GM23338 (cell line): ENCODE measurements at regions not wholly inside any gene's neighbourhood (a gene's known extent, or its start where the extent isn't known, plus 50 kb on each side); places are given as distances from the start of the nearest gene placed in this dataset.
"Not testable (repeated sequence)": the region's sequence is repeated elsewhere in the genome, so short reads cannot be mapped to it uniquely, and the experiment has no call there.

Experiments used
- ATAC-seq: fragments of 200-7000 bp; cut with Tn5 transposase; 3 replicates; pipeline ENCODE4 v1.9.1; 2020
- DNase-seq: peaks from one replicate; pipeline ENCODE4 v3.0.0-alpha.2; 2015; ENCODE audit warnings: low spot score
- H2AFZ ChIP-seq: fragments of 200-600 bp; sonication (generic); 2 replicates; pipeline ENCODE4 v1.8.0; 2016; ENCODE audit warnings: antibody characterized with exemption, mild to moderate bottlenecking, moderate library complexity
- H3F3A ChIP-seq: fragments of 200-600 bp; sonication (generic); replicated peaks from 2 replicates; pipeline ENCODE4 v1.8.0; 2017; ENCODE audit warnings: antibody characterized with exemption, mixed run types, low read depth
- H3K27ac ChIP-seq: fragments of 200-600 bp; sonication (generic); 2 replicates; pipeline ENCODE4 v1.6.1; 2016; ENCODE audit warnings: low read depth
- H3K27me3 ChIP-seq: fragments of 200-600 bp; sonication (generic); 2 replicates; pipeline ENCODE4 v1.8.0; 2016; ENCODE audit warnings: mild to moderate bottlenecking, mixed run types, moderate library complexity; ENCODE audit not compliant: insufficient read depth
- H3K36me3 ChIP-seq: fragments of 200-600 bp; sonication (generic); 2 replicates; pipeline ENCODE4 v1.8.0; 2016; ENCODE audit warnings: mild to moderate bottlenecking; ENCODE audit not compliant: insufficient read depth
- H3K4me1 ChIP-seq: fragments of 200-600 bp; sonication (generic); 2 replicates; pipeline ENCODE4 v1.8.0; 2016; ENCODE audit warnings: mild to moderate bottlenecking, moderate library complexity; ENCODE audit not compliant: insufficient read depth
- H3K4me2 ChIP-seq: fragments of 200-600 bp; sonication (generic); 2 replicates; pipeline ENCODE4 v1.7.1; 2017; ENCODE audit warnings: mixed run types
- H3K4me3 ChIP-seq: fragments of 200-600 bp; sonication (generic); 2 replicates; pipeline ENCODE4 v1.6.1; 2016; ENCODE audit warnings: mixed run types
- H3K79me2 ChIP-seq: fragments of 200-600 bp; sonication (generic); replicated peaks from 2 replicates; pipeline ENCODE4 v1.8.0; 2017; ENCODE audit warnings: mild to moderate bottlenecking; ENCODE audit not compliant: insufficient read depth
- H3K9me2 ChIP-seq: fragments of 200-600 bp; sonication (generic); 2 replicates; pipeline ENCODE4 v1.8.0; 2017; ENCODE audit not compliant: insufficient read depth
- H4K20me1 ChIP-seq: fragments of 200-600 bp; sonication (generic); replicated peaks from 2 replicates; pipeline ENCODE4 v1.8.0; 2017; ENCODE audit warnings: mild to moderate bottlenecking; ENCODE audit not compliant: insufficient read depth
- H3K27ac Mint-ChIP-seq: 2 replicates; pipeline ENCODE4 v1.8.0; 2020; ENCODE audit warnings: inconsistent platforms, mild to moderate bottlenecking, moderate library complexity, mixed read lengths
- H3K27me3 Mint-ChIP-seq: 3 replicates; pipeline ENCODE4 v1.8.0; 2022; ENCODE audit warnings: low read depth, mild to moderate bottlenecking, moderate library complexity, mixed read lengths, inconsistent platforms; ENCODE audit not compliant: insufficient read depth, poor library complexity
- H3K36me3 Mint-ChIP-seq: 3 replicates; pipeline ENCODE4 v1.8.0; 2021; ENCODE audit warnings: low read depth, mild to moderate bottlenecking, inconsistent platforms, moderate library complexity, mixed read lengths
- H3K4me1 Mint-ChIP-seq: 3 replicates; pipeline ENCODE4 v1.8.0; 2020; ENCODE audit warnings: mild to moderate bottlenecking, inconsistent platforms, mixed read lengths
- H3K4me3 Mint-ChIP-seq: 3 replicates; pipeline ENCODE4 v1.8.0; 2021; ENCODE audit warnings: moderate library complexity, mild to moderate bottlenecking, inconsistent platforms, mixed read lengths
- H3K9me3 Mint-ChIP-seq: 3 replicates; pipeline ENCODE4 v1.8.0; 2020; ENCODE audit warnings: moderate library complexity, mild to moderate bottlenecking, inconsistent platforms, mixed read lengths
- CREB1 ChIP-seq: fragments of 250-450 bp; sonication (Bioruptor Pico); IDR thresholded peaks from 2 replicates; pipeline ENCODE4 v1.5.0; 2020; ENCODE audit warnings: low read depth, mild to moderate bottlenecking, moderate library complexity
- EZH2 ChIP-seq: fragments of 200-600 bp; sonication (generic); IDR thresholded peaks from one replicate; pipeline ENCODE4 v1.8.0; 2017; ENCODE audit warnings: antibody characterized with exemption, mild to moderate bottlenecking, low read depth; ENCODE audit not compliant: unreplicated experiment
- EZH2phosphoT487 ChIP-seq: fragments of 200-600 bp; sonication (generic); IDR thresholded peaks from one replicate; pipeline ENCODE4 v1.8.1; 2018; ENCODE audit warnings: antibody characterized with exemption; ENCODE audit not compliant: unreplicated experiment
- JUNB ChIP-seq: IDR thresholded peaks from one replicate; pipeline ENCODE4 v1.6.1; 2016; ENCODE audit warnings: antibody characterized with exemption; ENCODE audit not compliant: unreplicated experiment
- NANOG ChIP-seq: IDR thresholded peaks from 2 replicates; pipeline ENCODE4 v1.6.1; 2016; ENCODE audit warnings: antibody characterized with exemption, borderline replicate concordance
- POLR2AphosphoS5 ChIP-seq: IDR thresholded peaks from 2 replicates; pipeline ENCODE4 v1.6.1; 2016; ENCODE audit warnings: antibody characterized with exemption, low read depth
- STAT1 ChIP-seq: IDR thresholded peaks from one replicate; pipeline ENCODE4 v1.6.1; 2016; ENCODE audit warnings: antibody characterized with exemption; ENCODE audit not compliant: unreplicated experiment
- ZNF331 ChIP-seq: fragments of 250-450 bp; sonication (Bioruptor Pico); IDR thresholded peaks from 2 replicates; pipeline ENCODE4 v1.5.0; 2020; ENCODE audit warnings: low read depth, mild to moderate bottlenecking, moderate library complexity
- ZNF462 ChIP-seq: fragments of 250-450 bp; sonication (Bioruptor Pico); IDR thresholded peaks from 2 replicates; pipeline ENCODE4 v1.5.0; 2020; ENCODE audit warnings: mild to moderate bottlenecking, moderate library complexity
- TF ChIP-seq, protein P1 (sequence below): IDR thresholded peaks from 2 replicates; pipeline ENCODE4 v1.6.1; 2016; ENCODE audit warnings: antibody characterized with exemption
- TF ChIP-seq, protein P2 (sequence below): IDR thresholded peaks from one replicate; pipeline ENCODE4 v1.6.1; 2018; ENCODE audit warnings: antibody characterized with exemption; ENCODE audit not compliant: unreplicated experiment

DNA sequence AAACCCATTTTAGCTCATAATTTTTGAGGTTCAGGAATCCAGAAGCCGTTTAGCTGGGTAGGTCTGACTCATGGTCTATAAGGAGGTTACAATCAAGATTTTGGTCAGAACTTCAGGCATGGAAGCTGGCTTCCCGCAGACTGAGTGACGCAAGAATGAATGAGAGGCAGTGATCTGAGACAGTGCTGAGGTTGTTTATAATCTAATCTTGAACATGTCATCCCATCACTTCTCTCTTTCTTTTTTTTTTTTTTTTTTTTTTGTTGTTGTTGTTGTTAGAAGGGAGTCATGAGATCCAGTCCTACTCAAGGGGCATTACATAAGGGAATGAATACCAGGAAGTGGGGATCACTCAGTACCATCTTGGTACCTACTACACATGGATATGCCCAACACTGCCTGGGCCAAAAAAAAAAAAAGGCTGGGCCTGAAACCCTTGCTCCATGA, 217.4 kb downstream of the DLEU7 start (continued):
- TF ChIP-seq ZNF462 (CRISPR knock-in tag): no peak
- TF ChIP-seq ZNF331: no peak
- TF ChIP-seq EZH2: no peak
- TF ChIP-seq STAT1: no peak
- TF ChIP-seq, protein P1, sequence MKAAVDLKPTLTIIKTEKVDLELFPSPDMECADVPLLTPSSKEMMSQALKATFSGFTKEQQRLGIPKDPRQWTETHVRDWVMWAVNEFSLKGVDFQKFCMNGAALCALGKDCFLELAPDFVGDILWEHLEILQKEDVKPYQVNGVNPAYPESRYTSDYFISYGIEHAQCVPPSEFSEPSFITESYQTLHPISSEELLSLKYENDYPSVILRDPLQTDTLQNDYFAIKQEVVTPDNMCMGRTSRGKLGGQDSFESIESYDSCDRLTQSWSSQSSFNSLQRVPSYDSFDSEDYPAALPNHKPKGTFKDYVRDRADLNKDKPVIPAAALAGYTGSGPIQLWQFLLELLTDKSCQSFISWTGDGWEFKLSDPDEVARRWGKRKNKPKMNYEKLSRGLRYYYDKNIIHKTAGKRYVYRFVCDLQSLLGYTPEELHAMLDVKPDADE: no peak
- TF ChIP-seq CREB1 (CRISPR knock-in tag): no peak
- TF ChIP-seq JUNB: no peak

- no peak overlapping the region for H3K4me3 Mint-ChIP-seq
- H3K27me3 Mint-ChIP-seq: peaks cover 4% of the 10 kb centered on the region
- H3K4me2 ChIP-seq: no peak overlapping the region
- no peaks in the 10 kb centered on the region for H3K36me3 Mint-ChIP-seq
- H3K79me2 ChIP-seq: no peaks in the 10 kb centered on the region
- H2AFZ ChIP-seq: no peak overlapping the region
- no peaks in the 10 kb centered on the region for H3K4me1 ChIP-seq
- no peak overlapping the region for H3K4me3 ChIP-seq
- DNase-seq: no peak
- no peak for TF ChIP-seq POLR2AphosphoS5
- no peak for TF ChIP-seq EZH2phosphoT487
- TF ChIP-seq NANOG: no peak
- TF ChIP-seq, protein P2, sequence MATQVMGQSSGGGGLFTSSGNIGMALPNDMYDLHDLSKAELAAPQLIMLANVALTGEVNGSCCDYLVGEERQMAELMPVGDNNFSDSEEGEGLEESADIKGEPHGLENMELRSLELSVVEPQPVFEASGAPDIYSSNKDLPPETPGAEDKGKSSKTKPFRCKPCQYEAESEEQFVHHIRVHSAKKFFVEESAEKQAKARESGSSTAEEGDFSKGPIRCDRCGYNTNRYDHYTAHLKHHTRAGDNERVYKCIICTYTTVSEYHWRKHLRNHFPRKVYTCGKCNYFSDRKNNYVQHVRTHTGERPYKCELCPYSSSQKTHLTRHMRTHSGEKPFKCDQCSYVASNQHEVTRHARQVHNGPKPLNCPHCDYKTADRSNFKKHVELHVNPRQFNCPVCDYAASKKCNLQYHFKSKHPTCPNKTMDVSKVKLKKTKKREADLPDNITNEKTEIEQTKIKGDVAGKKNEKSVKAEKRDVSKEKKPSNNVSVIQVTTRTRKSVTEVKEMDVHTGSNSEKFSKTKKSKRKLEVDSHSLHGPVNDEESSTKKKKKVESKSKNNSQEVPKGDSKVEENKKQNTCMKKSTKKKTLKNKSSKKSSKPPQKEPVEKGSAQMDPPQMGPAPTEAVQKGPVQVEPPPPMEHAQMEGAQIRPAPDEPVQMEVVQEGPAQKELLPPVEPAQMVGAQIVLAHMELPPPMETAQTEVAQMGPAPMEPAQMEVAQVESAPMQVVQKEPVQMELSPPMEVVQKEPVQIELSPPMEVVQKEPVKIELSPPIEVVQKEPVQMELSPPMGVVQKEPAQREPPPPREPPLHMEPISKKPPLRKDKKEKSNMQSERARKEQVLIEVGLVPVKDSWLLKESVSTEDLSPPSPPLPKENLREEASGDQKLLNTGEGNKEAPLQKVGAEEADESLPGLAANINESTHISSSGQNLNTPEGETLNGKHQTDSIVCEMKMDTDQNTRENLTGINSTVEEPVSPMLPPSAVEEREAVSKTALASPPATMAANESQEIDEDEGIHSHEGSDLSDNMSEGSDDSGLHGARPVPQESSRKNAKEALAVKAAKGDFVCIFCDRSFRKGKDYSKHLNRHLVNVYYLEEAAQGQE: no peak
- H3K27ac ChIP-seq: no peak overlapping the region
- no peaks in the 10 kb centered on the region for H3K4me1 Mint-ChIP-seq
- no peaks in the 10 kb centered on the region for H3K9me2 ChIP-seq
- H3F3A ChIP-seq: no peaks in the 10 kb centered on the region
- H3K36me3 ChIP-seq: no peaks in the 10 kb centered on the region
- no peaks in the 10 kb centered on the region for H3K27me3 ChIP-seq
- ATAC-seq: no peak
- H3K9me3 Mint-ChIP-seq: no peaks in the 10 kb centered on the region
- no peaks in the 10 kb centered on the region for H4K20me1 ChIP-seq
- no peak overlapping the region for H3K27ac Mint-ChIP-seq
These were observed 216.4 kb downstream of the DLEU7 start for GRCh38 chr13:50627111-50627510.

DNA sequence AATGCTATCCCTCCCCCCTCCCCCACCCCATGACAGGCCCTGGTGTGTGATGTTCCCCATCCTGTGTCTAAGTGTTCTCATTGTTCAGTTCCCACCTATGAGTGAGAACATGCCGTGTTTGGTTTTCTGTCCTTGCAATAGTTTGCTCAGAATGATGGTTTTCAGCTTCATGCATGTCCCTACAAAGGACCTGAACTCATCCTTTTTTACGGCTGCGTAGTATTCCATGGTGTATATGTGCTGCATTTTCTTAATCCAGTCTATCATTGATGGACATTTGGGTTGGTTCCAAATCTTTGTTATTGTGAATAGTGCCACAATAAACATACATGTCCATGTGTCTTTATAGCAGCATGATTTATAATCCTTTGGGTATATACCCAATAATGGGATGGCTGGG, 215.0 kb downstream of the DLEU7 start:
- not testable (repeated sequence) for H4K20me1 ChIP-seq, H3K27ac ChIP-seq, H3F3A ChIP-seq, H3K4me1 Mint-ChIP-seq, H3K27me3 Mint-ChIP-seq, H3K9me2 ChIP-seq, H3K4me1 ChIP-seq, H3K4me2 ChIP-seq, H3K27ac Mint-ChIP-seq, H3K4me3 Mint-ChIP-seq, H3K27me3 ChIP-seq, H3K36me3 ChIP-seq, H3K36me3 Mint-ChIP-seq, DNase-seq, H3K4me3 ChIP-seq, H3K79me2 ChIP-seq, H2AFZ ChIP-seq, ATAC-seq, H3K9me3 Mint-ChIP-seq
